ENCODE measurements at regions not wholly inside any gene's neighbourhood (a gene's known extent, or its start where the extent isn't known, plus 50 kb on each side); places are given as distances from the start of the nearest gene placed in this dataset.

DNA sequence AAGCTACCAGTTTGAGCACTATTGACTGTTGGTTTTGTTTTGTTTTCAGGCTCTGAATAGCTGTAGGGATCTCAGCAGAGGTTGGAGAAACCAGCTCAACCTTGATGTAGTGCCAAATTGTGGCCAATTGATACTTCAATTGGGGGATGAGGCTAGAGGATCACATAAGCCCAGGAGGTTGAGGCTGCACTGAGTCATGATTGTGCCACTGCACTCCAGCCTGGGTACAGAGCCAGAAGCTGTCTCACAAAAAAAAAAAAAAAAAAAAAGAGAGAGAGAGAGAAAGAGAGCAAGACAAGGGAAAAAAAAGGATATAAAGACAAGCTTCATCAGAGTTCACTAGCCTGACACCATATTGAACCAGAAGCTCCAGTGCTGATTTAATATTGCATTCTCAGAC is 702.1 kb downstream of the FRK start (continued):
- TF ChIP-seq EZH2 (IDR thresholded peaks at IDR 0.05; ENCODE audit: low read depth, low read length, severe bottlenecking), result no peak
- TF ChIP-seq POLR2A (IDR thresholded peaks at IDR 0.05; ENCODE audit: control extremely low read depth in 1 of 2, low read depth in 2 of 2, low read length in 2 of 2), result no peak
